OCI-LY3 (cell line): ENCODE measurements at regions not wholly inside any gene's neighbourhood (a gene's known extent, or its start where the extent isn't known, plus 50 kb on each side); places are given as distances from the start of the nearest gene placed in this dataset.

Source experiments
- H2AFZ ChIP-seq: fragments of 200-600, 300-600 bp; shearing (Covaris generic); 2 replicates; pipeline ENCODE4 v1.6.0; 2014; ENCODE audit warnings: antibody characterized with exemption, low read depth, low read length
- H3K27ac ChIP-seq: fragments of 200-600, 300-600 bp; sonication (generic); 2 replicates; pipeline ENCODE4 v1.5.1; 2014; ENCODE audit warnings: mild to moderate bottlenecking, low read length, moderate library complexity, mixed read lengths
- H3K27me3 ChIP-seq: fragments of 200-600, 300-600 bp; sonication (generic); 2 replicates; pipeline ENCODE4 v1.6.1; 2014; ENCODE audit warnings: low read depth, low read length, mixed read lengths
- H3K36me3 ChIP-seq: fragments of 200-600, 300-600 bp; sonication (generic); replicated peaks from 2 replicates; pipeline ENCODE3; 2014; ENCODE audit warnings: low read depth, low read length, mixed read lengths
- H3K4me1 ChIP-seq: fragments of 300-600, 200-600 bp; sonication (generic); 2 replicates; pipeline ENCODE4 v1.6.1; 2014; ENCODE audit warnings: low read length, mixed read lengths
- H3K4me2 ChIP-seq: fragments of 200-600, 300-600 bp; sonication (generic); 2 replicates; pipeline ENCODE4 v1.6.1; 2014; ENCODE audit warnings: low read length, mixed read lengths
- H3K4me3 ChIP-seq: fragments of 300-600, 200-600 bp; sonication (generic); 2 replicates; pipeline ENCODE4 v1.5.1; 2014; ENCODE audit warnings: antibody characterized with exemption, mild to moderate bottlenecking, low read length, moderate library complexity
- H3K79me2 ChIP-seq: fragments of 300-600, 200-600 bp; shearing (Covaris generic); 2 replicates; pipeline ENCODE4 v1.6.1; 2014; ENCODE audit warnings: mild to moderate bottlenecking, low read length, mixed read lengths
- H3K9ac ChIP-seq: fragments of 300-600, 200-600 bp; shearing (Covaris generic); 2 replicates; pipeline ENCODE4 v1.6.0; 2014; ENCODE audit warnings: mild to moderate bottlenecking, low read length, moderate library complexity
- H3K9me3 ChIP-seq: fragments of 200-600, 300-600 bp; shearing (Covaris generic); 2 replicates; pipeline ENCODE4 v1.6.1; 2014; ENCODE audit warnings: low read length, mixed read lengths; ENCODE audit not compliant: insufficient read depth
- H4K20me1 ChIP-seq: fragments of 200-600, 300-600 bp; sonication (generic); 2 replicates; pipeline ENCODE4 v1.6.1; 2016; ENCODE audit warnings: low read length, mixed read lengths; ENCODE audit not compliant: insufficient read depth
- CTCF ChIP-seq: fragments of 200-600, 300-600 bp; sonication (generic); IDR thresholded peaks from 2 replicates; pipeline ENCODE4 v1.5.1; 2014; ENCODE audit warnings: antibody characterized with exemption, low read length, low read depth
- EZH2phosphoT487 ChIP-seq: fragments of 200-600 bp; shearing (Covaris generic); IDR thresholded peaks from 2 replicates; pipeline ENCODE4 v1.6.1; 2018; ENCODE audit warnings: antibody characterized with exemption, mixed run types, low read depth

GRCh38 chr4:173782660-173783059 is 252.6 kb upstream of the HAND2 start:
- Histone ChIP-seq H3K4me2 (no peak overlapping the region), H3K4me3 (no peak overlapping the region), H3K9me3 (no peaks in the 10 kb centered on the region)

GRCh38 chr4:173777921-173778320 is 247.9 kb upstream of the HAND2 start:
- H3K36me3 ChIP-seq: no peaks in the 10 kb centered on the region
- no peak overlapping the region for H3K27ac ChIP-seq
- TF ChIP-seq CTCF: no peak
- no peak for TF ChIP-seq EZH2phosphoT487
- no peaks in the 10 kb centered on the region for H4K20me1 ChIP-seq
- H3K9ac ChIP-seq: no peak overlapping the region
- no peaks in the 10 kb centered on the region for H3K4me1 ChIP-seq
- H3K9me3 ChIP-seq: no peaks in the 10 kb centered on the region
- H3K4me3 ChIP-seq: no peak overlapping the region
- H3K4me2 ChIP-seq: no peak overlapping the region
- H3K27me3 ChIP-seq: no peaks in the 10 kb centered on the region
- H2AFZ ChIP-seq: no peak overlapping the region
- no peaks in the 10 kb centered on the region for H3K79me2 ChIP-seq

More at GRCh38 chr4:173782660-173783059, 252.6 kb upstream of the HAND2 start:
- Histone ChIP-seq H4K20me1 (no peaks in the 10 kb centered on the region), H3K4me1 (no peaks in the 10 kb centered on the region), H3K27ac (no peak overlapping the region), H3K36me3 (no peaks in the 10 kb centered on the region), H2AFZ (no peak overlapping the region), H3K27me3 (no peaks in the 10 kb centered on the region), H3K79me2 (no peaks in the 10 kb centered on the region), H3K9ac (no peak overlapping the region)
- TF ChIP-seq EZH2phosphoT487: no peak

DNA sequence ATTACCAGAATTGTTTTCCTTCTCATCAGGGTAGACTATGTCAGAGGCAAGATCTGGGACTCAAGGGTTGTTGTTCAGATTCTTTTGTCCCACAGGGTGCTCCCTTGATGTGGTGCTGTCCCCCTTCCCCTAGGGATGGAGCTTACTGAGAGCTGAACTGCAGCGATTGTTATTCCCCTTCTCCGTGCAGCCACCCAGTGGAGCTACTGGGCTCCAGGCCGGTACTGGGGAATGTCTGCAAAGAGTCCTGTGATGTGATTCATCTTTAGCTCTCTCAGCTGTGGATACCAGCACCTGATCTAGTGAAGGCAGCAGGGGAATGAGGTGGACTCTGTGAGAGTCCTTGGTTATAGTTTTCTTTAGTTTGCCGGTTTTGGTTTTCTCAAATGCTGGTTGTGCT is 247.4 kb upstream of the HAND2 start:
- no peaks in the 10 kb centered on the region for H3K36me3 ChIP-seq
- H3K9me3 ChIP-seq: no peaks in the 10 kb centered on the region
- H3K27ac ChIP-seq: no peak overlapping the region
- no peak overlapping the region for H3K4me2 ChIP-seq
- no peak overlapping the region for H3K9ac ChIP-seq
- H3K27me3 ChIP-seq: no peaks in the 10 kb centered on the region
- H3K4me3 ChIP-seq: no peak overlapping the region
- TF ChIP-seq CTCF: no peak
- TF ChIP-seq EZH2phosphoT487: no peak
- no peaks in the 10 kb centered on the region for H3K4me1 ChIP-seq
- H2AFZ ChIP-seq: no peak overlapping the region
- no peaks in the 10 kb centered on the region for H3K79me2 ChIP-seq
- H4K20me1 ChIP-seq: no peaks in the 10 kb centered on the region

DNA sequence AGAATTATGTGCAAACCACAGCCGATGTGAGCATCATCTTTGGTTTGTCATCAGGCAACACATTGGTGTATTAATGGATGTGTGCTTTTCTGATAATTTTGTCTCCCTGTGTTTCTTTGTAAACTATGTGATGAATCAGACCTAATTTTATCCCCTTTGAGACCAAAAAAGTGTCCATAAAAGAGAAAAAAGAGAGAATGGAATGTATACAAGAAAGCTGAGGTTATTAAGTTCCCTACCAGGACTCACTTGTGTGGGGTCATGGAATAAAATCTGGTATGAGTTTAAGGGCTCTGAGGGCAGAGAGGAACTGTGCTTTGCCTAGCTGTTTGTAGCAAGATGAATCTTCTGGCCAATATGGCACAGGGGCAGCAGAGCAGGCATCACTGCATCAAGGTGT is 239.5 kb upstream of the HAND2 start:
- Histone ChIP-seq H3K36me3 (no peaks in the 10 kb centered on the region), H4K20me1 (no peaks in the 10 kb centered on the region), H3K27ac (no peak overlapping the region), H3K4me2 (no peak overlapping the region), H3K4me3 (no peak overlapping the region), H2AFZ (0 out of 2 replicates have a peak overlapping the region, but pooled peaks have one; percentile 10), H3K79me2 (no peaks in the 10 kb centered on the region), H3K27me3 (no peaks in the 10 kb centered on the region), H3K9ac (no peak overlapping the region), H3K4me1 (no peaks in the 10 kb centered on the region), H3K9me3 (no peaks in the 10 kb centered on the region)
- TF ChIP-seq CTCF (no peak), EZH2phosphoT487 (no peak)

DNA sequence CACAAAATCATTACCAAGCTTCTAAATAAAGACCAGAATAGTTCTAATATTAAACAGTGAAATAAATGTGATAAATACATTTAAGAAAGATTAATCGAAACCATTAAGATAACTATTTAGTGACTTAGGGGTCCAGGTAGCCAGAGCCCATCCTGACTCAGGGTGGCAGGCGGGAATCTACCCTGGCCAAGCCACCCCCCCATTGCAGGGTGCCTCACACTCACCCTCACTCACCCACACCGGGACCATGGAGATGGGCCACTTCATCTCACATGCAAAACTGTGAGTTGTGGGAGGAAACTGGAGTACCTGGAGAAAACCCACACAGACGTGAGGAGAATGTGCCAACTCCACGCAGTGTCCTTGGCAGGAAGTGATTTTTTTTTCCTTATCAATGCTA is 237.6 kb upstream of the HAND2 start:
- no peak overlapping the region for H2AFZ ChIP-seq
- H3K4me3 ChIP-seq: no peak overlapping the region
- TF ChIP-seq EZH2phosphoT487: no peak
- no peak for TF ChIP-seq CTCF
- H3K9ac ChIP-seq: no peak overlapping the region
- no peaks in the 10 kb centered on the region for H3K27me3 ChIP-seq
- H3K27ac ChIP-seq: no peak overlapping the region
- H3K4me2 ChIP-seq: no peak overlapping the region
- no peaks in the 10 kb centered on the region for H3K4me1 ChIP-seq
- no peaks in the 10 kb centered on the region for H4K20me1 ChIP-seq
- no peaks in the 10 kb centered on the region for H3K9me3 ChIP-seq
- H3K79me2 ChIP-seq: no peaks in the 10 kb centered on the region
- H3K36me3 ChIP-seq: no peaks in the 10 kb centered on the region
